T-helper 1 cell treated with Interleukin-12 subunit alpha and Interleukin-12 subunit beta and Interleukin-4 antibody, amounts not matched to agents 30 ng/mL and 1 ng/mL, for 36 hours (primary cell): ENCODE measurements at regions not wholly inside any gene's neighbourhood (a gene's known extent, or its start where the extent isn't known, plus 50 kb on each side); places are given as distances from the start of the nearest gene placed in this dataset.

Experiments used
- intact Hi-C: fragments of 100-400 bp; cut with micrococcal nuclease; formaldehyde crosslinking; loops from one replicate; pipeline ENCODE4 v1.15.1; 2024

DNA sequence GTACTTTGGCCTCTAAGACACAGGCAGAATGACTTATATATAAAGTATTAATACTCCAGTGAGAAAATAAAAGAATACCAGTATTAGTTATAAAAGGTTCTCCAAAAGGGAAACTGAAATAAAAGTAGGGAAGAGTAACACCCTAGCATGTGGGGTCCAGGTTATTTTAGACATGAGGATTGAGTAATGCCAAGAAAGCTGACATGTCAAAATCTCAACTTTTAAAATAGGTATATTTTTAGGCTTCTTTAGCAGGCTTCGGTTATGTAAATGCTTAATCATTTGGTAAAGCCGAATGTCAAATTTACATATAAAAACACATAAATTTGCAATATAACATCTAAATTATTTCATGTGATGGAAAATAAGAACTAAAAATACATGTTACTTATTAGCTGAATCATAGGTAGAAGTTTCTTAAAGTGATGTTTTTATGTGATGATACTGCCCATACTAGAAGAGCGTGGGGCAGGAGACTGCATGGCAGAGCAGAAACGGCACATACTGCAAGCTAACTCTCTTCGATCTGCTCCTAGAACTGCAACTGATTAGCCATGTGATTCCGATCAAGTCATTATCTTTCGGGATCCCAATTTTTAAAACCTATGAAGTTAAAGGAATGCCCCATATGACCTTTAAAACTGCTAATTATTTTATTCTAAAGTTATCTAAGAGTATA lies 129.4 kb upstream of the DST start:
- intact Hi-C loops: no loop called here

DNA sequence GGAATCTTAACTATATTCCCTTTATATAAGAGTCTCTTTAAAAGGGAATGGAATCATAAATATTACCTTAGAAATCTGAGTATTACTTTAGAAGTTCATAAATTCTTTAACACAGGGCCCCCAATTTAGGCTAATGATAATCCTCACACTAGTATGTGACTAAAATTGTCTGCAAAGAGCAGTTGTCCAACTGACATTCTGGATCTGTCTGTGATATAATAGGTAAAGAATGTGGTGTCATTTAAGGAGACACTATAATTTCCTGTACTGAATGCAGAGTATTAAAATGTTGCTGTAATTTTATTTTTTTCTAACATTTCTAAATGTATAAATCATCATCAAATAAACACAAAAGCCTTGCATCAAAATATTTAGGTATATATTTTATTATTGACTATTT lies 128.5 kb upstream of the DST start:
- intact Hi-C loops: no loop called here

DNA sequence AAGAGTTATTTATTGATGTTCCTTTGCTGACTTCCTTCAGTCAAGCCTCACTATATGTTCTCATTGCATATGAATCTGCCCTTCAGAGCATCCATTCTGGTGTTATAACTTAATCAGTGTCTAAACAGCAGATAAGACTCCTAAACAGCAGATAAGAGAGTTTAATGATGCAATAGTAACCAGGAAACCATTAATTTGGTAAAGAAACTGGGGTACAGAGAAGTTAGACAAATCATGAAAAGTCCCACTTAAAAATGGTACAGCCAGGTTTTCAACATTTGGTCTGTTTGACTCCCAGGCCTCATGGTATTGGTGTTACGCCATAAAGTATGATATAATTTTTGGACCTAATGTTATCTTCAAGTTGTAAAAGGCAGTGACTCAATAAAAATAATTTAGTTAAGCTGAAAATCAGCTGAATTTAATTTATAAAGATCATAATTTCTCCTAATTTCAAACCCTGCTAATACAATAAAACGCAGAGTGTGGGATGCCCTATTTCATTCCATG lies 127.4 kb upstream of the DST start:
- intact Hi-C loops: no loop called here

DNA sequence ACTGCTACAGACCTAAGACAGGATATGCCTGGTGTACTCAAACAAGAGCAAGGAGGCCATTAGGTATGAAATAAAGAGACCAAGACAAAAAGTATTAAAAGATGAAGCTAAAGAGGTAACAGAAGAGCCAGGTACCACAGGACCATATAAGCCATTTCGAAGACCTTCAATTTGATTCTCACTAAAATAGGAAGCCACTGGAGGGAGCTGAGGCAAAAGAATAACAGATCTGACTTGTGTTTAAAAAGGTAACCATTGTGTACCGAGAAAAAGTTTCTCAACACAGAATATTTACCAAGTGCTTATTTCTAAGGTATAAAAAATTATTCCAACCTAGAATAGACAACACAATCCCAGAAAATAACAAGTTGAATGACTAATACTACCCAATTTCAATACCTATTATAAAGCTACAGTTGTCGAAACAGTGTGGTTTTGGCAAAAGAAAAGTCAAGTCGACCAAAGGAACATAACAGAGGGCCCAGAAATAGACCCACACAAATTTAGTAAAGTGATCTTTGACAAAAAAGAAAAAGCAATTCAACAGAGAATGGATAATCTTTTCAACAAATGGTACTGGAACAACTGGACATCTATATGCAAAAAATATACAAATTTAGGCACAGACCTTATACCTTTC lies 125.3 kb upstream of the DST start:
- intact Hi-C loops: no loop called here

DNA sequence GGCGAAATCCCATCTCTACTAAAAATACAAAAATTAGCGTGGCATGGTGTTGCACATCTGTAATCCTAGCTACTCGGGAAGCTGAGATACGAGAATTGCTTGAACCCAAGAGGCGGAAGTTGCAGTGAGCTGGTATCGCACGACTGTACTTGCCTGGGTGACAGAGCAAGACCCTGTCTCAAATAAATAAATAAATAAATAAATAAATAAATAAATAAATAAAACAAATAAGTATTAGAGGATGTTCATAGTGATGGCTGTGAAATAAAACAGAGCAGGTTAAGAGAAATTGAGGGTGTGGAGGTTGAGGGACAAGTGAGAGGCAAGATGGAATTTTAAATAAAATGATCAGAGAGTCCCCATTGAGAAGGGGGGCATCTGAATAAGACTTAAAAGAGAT lies 124.7 kb upstream of the DST start:
- intact Hi-C loops: no loop called here

DNA sequence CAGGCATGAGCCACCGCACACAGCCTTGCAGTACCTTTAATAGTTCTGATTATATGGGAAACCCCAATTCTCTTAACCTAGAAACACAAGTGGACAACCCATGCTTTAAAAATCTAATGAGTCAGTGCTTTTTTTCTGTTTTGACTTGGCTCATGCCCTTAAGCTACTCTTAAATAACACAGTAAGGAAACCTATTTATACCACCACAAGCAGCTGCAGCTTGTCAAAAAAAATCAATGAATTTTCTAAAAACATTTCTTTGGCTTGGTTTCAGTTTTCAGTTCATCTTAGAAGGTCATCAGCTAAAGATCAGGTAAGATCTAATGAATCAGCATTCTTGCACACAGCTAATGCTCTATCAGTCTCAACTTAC lies 124.1 kb upstream of the DST start:
- intact Hi-C loops: no loop called here

DNA sequence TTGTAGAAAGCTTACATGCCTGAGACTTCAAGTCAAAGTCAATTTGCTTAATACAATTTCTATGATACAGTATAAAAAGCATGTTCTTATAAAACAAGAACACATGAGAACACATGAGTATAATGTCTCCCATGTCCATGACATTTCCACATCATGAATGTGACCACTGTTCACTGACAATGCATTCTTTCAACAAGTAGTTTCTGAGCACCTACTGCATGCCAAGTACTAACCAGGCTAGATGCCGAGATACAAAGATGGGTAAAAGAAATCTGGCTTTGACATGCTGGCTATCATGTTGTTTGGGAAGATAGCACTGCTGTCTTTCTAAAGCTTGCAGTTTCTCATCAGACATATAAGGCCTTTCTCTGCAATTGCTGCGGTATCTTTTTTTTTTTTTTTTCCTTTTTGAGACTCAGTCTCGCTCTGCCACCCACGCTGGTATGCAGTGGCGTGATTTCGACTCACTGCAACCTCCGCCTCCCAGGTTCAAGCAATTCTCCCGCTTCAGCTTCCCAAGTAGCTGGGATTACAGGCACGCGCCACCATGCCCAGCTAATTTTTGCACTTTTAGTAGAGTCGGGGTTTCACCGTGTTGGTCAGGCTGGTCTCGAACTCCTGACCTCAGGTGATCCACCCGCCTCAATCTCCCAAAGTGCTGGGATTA lies 123.6 kb upstream of the DST start:
- intact Hi-C loops: no loop called here

DNA sequence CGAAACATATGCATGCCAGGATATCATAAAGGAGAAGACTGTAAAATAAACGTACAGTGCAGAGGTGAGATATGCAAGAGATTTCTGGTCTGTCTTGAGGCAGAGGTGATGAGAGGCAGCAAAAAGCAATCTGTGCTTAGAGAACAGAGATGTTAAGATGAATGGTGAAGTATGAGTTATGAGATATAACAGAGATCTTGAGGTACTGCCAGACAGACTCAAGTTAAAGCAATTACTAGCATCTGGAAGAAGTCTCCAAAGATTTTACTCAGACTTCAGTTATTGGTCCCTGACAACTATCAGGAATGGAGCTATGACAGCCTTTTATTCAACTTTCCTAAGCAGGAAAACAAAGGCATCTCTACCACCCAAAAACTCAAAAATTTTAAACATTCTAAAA lies 122.8 kb upstream of the DST start:
- intact Hi-C loops: no loop called here

DNA sequence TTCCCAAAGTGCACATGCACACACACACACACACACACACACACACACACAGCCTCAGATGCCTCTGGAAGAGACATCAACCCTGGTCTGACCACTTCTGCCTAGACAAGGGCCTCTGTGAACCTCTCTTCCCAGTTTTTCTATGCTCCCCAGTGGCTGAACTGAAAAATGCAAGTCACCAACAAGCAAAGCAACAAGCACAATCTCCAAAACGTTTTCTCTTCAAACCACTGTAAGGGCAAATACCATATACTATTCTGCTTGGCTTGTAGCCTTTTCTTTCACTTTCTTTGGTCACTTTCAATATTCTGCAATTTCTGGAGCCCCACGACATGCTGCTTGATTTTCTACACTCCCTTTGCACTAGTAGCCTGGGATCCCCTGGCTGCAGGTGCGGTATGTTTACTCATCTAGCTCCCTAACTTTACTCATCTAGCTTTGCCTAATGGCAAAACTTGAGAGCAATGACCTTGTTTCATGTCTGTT lies 121.4 kb upstream of the DST start:
- intact Hi-C loops: no loop called here

DNA sequence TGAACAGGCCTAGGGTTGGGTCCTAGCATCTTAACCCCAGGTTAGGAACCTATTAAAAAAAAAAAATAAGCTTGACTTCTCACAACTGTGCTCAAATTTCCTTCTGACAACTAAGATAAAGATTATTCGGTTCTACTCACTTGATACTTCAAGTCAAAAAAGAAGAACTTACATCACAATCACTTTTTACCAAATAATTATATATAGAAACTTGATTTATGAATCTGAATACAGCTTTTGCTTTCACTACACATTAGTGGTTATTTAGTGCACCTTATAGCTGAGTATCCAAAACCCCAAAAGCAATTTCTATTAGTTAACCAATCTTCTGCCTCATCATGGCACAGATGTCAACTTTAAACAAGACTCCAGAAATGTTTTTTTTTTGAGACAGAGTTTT lies 119.0 kb upstream of the DST start:
- intact Hi-C loops: no loop called here

DNA sequence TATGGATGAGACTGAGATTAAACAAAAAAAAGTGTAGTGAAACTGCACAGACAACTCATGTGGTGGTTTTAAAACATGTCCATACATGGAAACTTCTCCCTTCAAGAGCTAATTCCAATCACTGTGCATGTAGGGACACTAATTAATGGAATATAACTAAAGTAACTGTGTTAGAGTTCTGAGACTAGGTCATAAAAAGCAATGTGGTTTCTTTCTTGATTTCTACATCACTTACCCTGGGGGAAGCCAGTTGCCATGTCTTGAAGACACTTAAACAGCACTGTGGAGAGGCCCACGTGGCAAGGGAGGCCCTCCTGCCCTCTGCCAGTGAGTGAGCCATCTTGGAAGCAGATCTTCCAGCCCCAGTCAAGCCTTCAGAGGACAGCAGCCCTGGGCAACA lies 118.2 kb upstream of the DST start:
- intact Hi-C loops: no loop called here

DNA sequence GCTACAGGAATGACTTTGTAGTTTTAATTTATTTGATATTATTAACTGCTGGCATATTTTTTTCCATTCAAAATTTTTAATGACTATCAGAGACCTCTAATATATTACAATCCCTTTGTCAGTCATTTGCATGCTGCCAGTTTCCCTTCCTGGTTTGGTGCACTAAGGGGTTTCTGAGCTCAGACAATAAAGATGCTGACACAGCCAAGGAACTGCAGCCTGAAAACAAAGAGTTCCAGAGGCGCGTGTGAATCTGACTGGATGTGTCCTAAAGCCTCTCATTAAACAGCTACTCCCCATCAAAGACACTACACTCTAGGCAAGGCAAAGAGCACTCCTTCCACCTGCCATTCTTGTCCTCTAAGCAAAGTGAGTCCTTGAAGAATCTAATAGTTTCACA lies 116.8 kb upstream of the DST start:
- intact Hi-C loops: no loop called here

DNA sequence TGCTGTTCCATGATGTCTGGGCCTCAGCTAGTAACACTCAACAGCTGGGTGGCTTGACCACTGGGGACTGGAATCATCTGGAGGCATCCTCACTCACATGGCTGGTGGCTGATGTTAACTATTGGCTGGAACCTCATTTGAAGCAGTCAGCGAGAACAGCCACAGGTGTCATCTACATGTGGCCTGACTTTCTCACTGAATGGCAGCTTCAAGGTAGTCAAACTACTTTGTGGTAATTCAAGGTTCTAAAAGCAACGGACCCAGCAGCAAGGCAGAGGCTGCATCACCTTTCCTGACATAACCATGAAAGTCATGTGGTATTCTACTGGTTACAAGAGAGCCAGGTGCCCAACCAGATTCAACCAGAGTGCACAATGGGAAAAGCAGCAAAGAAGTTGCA lies 115.9 kb upstream of the DST start:
- intact Hi-C loops: no loop called here

DNA sequence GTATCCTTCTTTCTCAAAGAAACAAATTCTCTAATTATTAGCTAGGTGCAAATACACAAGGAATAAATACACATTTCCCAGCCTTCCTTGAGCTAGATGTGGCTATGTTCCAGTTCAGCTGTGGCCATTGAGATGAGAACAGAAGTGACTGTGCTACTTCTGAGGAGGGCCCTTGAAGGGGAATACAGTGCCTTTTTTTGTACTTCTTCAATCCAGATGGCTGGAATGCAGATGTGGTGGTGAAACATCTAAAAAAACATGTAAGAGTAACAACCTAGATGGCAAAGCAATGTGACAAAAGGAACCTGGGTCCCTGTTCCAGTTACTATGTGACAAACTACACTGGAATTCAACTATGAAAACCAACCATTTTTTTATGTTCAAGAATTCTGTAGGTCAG lies 115.4 kb upstream of the DST start:
- intact Hi-C loops: no loop called here

DNA sequence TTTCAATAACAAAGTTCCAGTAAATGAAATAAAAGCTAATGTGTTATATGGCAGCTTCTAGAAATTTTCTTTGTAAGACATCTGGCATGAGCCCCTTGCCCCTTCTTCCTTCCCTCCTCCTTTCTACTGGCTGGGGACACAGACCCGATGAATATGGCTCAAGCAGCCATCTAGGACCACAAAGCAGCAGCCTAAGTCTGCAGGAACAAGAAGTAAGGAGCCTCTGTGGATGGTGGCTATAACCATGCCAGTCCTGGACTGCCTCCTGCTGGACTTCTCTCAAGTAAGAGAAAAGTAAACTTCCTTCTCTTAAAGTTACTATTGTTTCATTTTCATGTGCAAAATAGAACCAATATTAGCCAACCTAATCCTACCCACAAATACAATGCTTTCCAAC lies 114.9 kb upstream of the DST start:
- intact Hi-C loops: no loop called here

DNA sequence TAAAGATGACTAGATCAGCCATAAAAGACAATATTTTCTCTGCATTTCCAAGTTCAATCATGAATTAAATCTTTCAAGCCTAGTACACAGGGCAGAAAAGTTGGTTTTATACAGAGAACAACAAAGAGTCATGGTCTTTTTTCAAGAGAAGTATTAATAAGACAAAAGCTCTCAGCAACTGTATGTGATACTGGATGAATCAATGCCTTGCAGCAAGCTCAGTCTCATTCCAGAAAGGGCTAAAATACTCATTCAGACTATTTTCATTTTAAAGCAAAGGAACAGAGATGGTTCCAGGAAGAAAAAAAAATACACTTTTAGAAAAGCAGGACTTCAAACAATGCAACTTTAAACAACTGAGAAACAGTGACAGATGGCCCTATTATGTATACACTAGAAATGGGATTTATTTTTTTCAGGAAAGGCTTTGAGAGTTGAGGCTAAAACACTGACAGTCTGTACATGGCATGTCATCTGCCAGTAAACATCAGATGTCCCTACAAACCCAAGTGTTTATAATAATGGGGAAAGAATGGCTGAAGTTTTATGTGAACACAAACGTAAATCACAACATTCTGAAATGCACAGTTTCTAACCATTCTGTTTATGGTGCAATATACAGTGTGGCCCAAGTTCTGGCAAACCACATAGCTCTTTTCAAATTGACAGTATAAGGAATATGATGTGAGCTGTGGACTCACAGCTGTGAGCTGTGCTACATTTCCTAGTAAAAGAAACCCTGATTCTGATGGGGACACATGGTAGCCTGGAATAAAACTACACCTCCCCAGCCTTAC lies 114.3 kb upstream of the DST start:
- intact Hi-C loops: no loop called here

DNA sequence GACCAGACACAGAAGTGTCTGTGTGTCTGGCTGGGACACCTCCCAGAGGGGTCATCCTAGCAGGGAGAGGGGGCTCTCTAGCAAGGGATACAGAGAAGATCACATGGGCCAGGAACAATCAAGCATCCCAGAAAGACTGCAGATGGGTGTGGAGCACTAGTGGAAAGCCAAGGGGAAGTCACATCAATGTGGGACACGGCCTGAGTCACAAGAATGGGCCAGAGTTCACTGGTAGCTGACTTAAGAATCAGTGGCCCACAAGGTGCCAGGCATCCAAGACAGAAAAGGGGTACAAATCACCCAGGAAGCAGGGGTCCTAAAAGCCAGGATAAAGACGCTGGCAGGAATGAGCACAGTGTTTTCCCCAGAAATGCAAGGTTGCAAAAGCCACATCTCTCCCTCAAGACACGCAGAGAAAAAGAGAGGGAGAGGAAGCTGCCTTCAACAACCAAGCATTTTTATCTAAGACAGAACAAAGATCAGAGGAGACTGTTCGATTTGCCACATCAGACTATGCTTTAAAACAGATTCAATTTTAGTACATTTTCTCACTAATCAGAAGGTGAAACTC lies 113.6 kb upstream of the DST start:
- intact Hi-C loops: no loop called here

DNA sequence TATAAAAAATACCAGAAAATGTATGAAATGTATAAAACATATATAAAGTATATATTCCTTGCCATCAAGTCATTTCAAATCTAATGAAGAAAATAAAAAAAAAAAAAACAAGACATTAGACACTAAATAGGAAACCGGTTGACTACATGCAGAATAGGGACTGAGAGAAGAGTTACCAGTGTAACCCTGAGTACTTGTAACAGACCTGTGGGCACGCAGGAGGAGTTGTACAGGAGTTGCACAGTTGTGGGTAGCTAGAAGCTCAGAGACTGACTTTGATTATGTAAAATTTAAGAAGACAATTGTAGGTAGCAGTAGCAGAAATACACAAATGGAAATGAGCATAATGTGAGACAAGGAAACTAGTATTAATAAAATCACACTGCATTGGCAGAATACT lies 112.4 kb upstream of the DST start:
- intact Hi-C loops: no loop called here

DNA sequence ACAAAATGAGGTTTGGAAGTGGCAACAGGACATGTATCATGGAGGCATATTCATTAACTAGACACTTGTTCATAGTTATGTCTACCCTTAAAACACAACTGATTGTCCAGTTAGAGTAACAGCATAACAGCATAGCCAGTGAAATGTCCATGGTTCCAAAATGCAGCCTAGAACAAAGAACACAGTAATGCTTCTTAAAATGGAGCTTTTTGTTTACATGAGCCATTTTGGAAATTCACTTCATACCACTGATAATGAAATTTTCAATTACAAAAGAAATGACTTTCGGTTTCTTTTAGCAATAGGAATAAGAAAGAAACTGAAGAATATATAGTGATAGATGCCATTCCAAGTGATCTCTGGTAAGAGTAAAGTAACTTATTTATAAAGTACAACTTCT lies 111.1 kb upstream of the DST start:
- intact Hi-C loops: no loop called here

DNA sequence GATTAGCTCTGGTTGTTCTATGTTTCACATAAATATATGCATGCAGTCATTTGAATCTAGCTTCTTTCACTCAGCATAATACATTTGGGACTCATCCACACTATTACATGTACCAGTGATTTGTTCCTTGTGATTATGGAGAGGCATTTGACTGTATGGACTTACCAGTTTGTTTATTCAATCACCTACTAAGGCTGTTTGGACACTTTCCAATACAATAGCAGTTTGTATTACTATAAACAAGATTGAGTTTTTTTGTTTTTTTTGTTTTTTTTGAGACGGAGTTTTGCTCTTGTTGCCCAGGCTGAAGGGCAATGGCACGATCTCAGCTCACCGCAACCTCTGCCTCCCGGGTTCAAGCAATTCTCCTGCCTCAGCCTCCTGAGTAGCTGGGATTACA lies 109.8 kb upstream of the DST start:
- intact Hi-C loops: no loop called here

DNA sequence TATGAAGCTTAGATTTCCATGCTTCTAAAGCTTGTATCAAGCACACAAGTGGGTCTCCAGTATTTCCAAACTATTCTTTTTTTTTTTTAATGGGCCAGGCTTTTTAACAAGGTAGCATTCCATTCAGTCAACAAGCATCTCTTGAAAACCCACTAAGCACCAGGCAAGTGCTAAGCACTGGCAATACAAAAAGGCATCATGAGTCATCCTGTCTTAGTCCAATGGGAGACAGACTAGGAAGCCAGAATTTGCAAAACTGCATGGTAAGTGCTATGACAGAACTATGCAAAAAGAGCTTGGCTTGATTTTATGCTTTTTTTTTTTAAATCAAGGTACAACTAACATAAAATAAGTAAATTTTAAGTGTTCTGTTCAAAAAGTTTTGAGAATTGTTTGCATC lies 109.3 kb upstream of the DST start:
- intact Hi-C loops: no loop called here

DNA sequence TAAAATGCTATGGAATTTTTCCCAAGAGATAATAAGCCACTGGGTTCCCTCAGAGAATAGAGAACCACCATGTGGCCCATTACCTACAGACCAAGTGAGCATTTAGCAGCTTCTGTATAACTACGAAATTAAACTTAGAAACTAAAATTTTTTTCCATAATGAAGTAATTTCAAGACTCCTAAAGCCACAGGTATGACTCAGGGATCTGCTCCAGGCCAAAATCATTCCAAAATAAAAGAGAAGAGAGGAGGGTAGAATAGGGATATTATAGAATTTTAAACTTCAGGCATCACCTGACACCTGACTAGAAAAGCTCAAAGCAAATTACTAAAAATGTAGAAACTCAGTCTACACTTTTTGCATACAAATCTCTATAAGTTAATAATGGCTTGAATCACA lies 108.9 kb upstream of the DST start:
- intact Hi-C loops: no loop called here
